B cell (primary cell): ENCODE measurements at regions not wholly inside any gene's neighbourhood (a gene's known extent, or its start where the extent isn't known, plus 50 kb on each side); places are given as distances from the start of the nearest gene placed in this dataset.

ENCODE experiments used
- ATAC-seq: fragments of 200-7000 bp; cut with Tn5 transposase; one replicate; pipeline ENCODE4 v1.10.0; 2021; ENCODE audit warnings: low read depth, mild to moderate bottlenecking, moderate number of reproducible peaks, moderate library complexity
- CTCF ChIA-PET: fragments of 350-600 bp; sonication (Branson Sonifier 250); formaldehyde crosslinking; loops from one replicate; lab custom pipeline; 2021; ENCODE audit warnings: antibody characterized with exemption, inconsistent platforms; lab: Charles Lee
- POLR2A ChIA-PET: fragments of 350-600 bp; sonication (Branson Sonifier 250); formaldehyde crosslinking; loops from one replicate; lab custom pipeline; 2021; ENCODE audit warnings: antibody characterized with exemption; lab: Charles Lee
- DNase-seq: peaks from one replicate; pipeline ENCODE4 v3.0.0; 2013
- H2AFZ ChIP-seq: 2 replicates; pipeline ENCODE4 v1.6.1; 2012; ENCODE audit warnings: mild to moderate bottlenecking, low read depth, low read length; ENCODE audit not compliant: insufficient read depth, poor library complexity, severe bottlenecking
- H3K27ac ChIP-seq, 2 donors: 1 replicate in 1 of 2; 2 replicates in 1 of 2; pipeline ENCODE4 v1.5.1; 2012 to 2013; ENCODE audit warnings: low read length in 2 of 2, mild to moderate bottlenecking in 2 of 2, moderate library complexity in 1 of 2
- H3K27me3 ChIP-seq, 4 experiments: fragments of 200-600 bp in 1 of 4; sonication (generic) in 1 of 4; replicated peaks in 1 of 4; 1 replicate in 2 of 4; 2 replicates in 2 of 4; pipeline versions ENCODE4 v1.6.1 to v1.7.0; 2013 to 2016; ENCODE audit warnings: low read length in 3 of 4, mild to moderate bottlenecking in 2 of 4, mixed read lengths in 1 of 4, moderate library complexity in 1 of 4; ENCODE audit not compliant: insufficient read depth in 4 of 4, control insufficient read depth in 3 of 4; ENCODE audit errors: control extremely low read depth in 1 of 4
- H3K36me3 ChIP-seq, 2 experiments: replicated peaks in 1 of 2; 1 replicate in 1 of 2; 2 replicates in 1 of 2; pipeline versions ENCODE4 v1.6.1 to v1.7.1; 2013; ENCODE audit warnings: low read length in 1 of 2; ENCODE audit not compliant: insufficient read depth in 2 of 2, control insufficient read depth in 1 of 2; ENCODE audit errors: control extremely low read depth in 1 of 2, extremely low read depth in 1 of 2
- H3K4me1 ChIP-seq, 2 donors: fragments of 200-600 bp in 1 of 2; sonication (generic) in 1 of 2; 1 replicate in 1 of 2; 2 replicates in 1 of 2; pipeline versions ENCODE4 v1.5.1 to v1.6.1; 2013 to 2017; ENCODE audit warnings: low read length in 2 of 2; ENCODE audit not compliant: control insufficient read depth in 2 of 2, insufficient read depth in 2 of 2
- H3K4me2 ChIP-seq: replicated peaks from 2 replicates; pipeline ENCODE3; 2012; ENCODE audit warnings: mild to moderate bottlenecking, low read depth, low read length; ENCODE audit not compliant: poor library complexity, severe bottlenecking
- H3K4me3 ChIP-seq, 5 experiments: fragments of 200-600 bp in 1 of 5; sonication (generic) in 1 of 5; 1 replicate in 3 of 5; 2 replicates in 2 of 5; pipeline versions ENCODE4 v1.5.1 to v1.7.0; 2011 to 2016; ENCODE audit warnings: low read length in 4 of 5, mild to moderate bottlenecking in 4 of 5, low read depth in 2 of 5, control low read depth in 1 of 5, moderate library complexity in 1 of 5; ENCODE audit not compliant: insufficient read depth in 1 of 5; ENCODE audit errors: control extremely low read depth in 1 of 5, extremely low read depth in 1 of 5
- H3K79me2 ChIP-seq: fragments of 200-600 bp; sonication (generic); one replicate; pipeline ENCODE4 v1.6.0; 2016; ENCODE audit warnings: low read length; ENCODE audit not compliant: control insufficient read depth, insufficient read depth
- H3K9ac ChIP-seq: fragments of 200-600 bp; sonication (generic); 2 replicates; pipeline ENCODE4 v1.6.1; 2017; ENCODE audit warnings: mild to moderate bottlenecking, low read length, moderate library complexity
- H3K9me3 ChIP-seq, 3 donors: one replicate each; pipeline versions ENCODE4 v1.6.1 to v1.7.1; 2013; ENCODE audit warnings: low read length in 2 of 3; ENCODE audit not compliant: control insufficient read depth in 2 of 3, insufficient read depth in 1 of 3; ENCODE audit errors: control extremely low read depth in 1 of 3
- H4K20me1 ChIP-seq: 2 replicates; pipeline ENCODE4 v1.6.0; 2012; ENCODE audit warnings: mild to moderate bottlenecking, low read length; ENCODE audit not compliant: insufficient read depth, control insufficient read depth, poor library complexity, severe bottlenecking
- H3K27ac Mint-ChIP-seq: one replicate; pipeline ENCODE4 v1.8.0; 2021; ENCODE audit warnings: mixed read lengths
- H3K27me3 Mint-ChIP-seq: one replicate; pipeline ENCODE4 v1.8.0; 2021; ENCODE audit warnings: mixed read lengths
- H3K4me1 Mint-ChIP-seq: one replicate; pipeline ENCODE4 v1.8.0; 2021; ENCODE audit warnings: mixed read lengths
- H3K4me3 Mint-ChIP-seq: one replicate; pipeline ENCODE4 v1.8.0; 2021; ENCODE audit warnings: mixed read lengths
- H3K9me3 Mint-ChIP-seq: one replicate; pipeline ENCODE4 v1.8.0; 2022; ENCODE audit warnings: mixed read lengths; ENCODE audit not compliant: insufficient read depth
- CTCF ChIP-seq: fragments of 200-600 bp; IDR thresholded peaks from one replicate; pipeline ENCODE4 v1.8.0; 2022; ENCODE audit warnings: antibody characterized with exemption, mild to moderate bottlenecking
- EZH2 ChIP-seq: IDR thresholded peaks from 2 replicates; pipeline ENCODE4 v1.6.1; 2012; ENCODE audit warnings: borderline replicate concordance, low read depth, mild to moderate bottlenecking, moderate library complexity, low read length; ENCODE audit not compliant: insufficient read depth, poor library complexity, severe bottlenecking
- WGBS: methylation state at CpG from one replicate; pipeline ENCODE4 v1.1.5; 2013; ENCODE audit warnings: missing lambda C conversion rate; ENCODE audit not compliant: insufficient coverage; 5-methylcytosine and 5-hydroxymethylcytosine counted together
- intact Hi-C: fragments of 100-400 bp; cut with micrococcal nuclease; formaldehyde crosslinking; loops from one replicate; pipeline ENCODE4 v1.10.0; 2022

- Mint-ChIP-seq H3K4me3 (no peak overlapping the region), H3K27me3 (no peaks in the 10 kb centered on the region), H3K27ac (no peak overlapping the region), H3K4me1 (no peaks in the 10 kb centered on the region), H3K9me3 (peaks cover 2% of the 10 kb centered on the region)
- no peak for ATAC-seq
- CTCF ChIA-PET = no interaction called here
- Histone ChIP-seq H3K79me2 (no peaks in the 10 kb centered on the region), H3K4me2 (no peak overlapping the region), H4K20me1 (no peaks in the 10 kb centered on the region), H3K4me1 (no peaks in the 10 kb centered on the region), H3K4me3 (no peak overlapping the region), H3K27me3 (no peaks in the 10 kb centered on the region), H3K36me3 (no peaks in the 10 kb centered on the region), H3K27ac (no peak overlapping the region), H3K9ac (no peak overlapping the region), H2AFZ (no peak overlapping the region), H3K9me3 (peaks cover 0 to 4% (median 1%) of the 10 kb centered on the region in 3 donors)
- POLR2A ChIA-PET = no interaction called here
- WGBS = 88% methylated on average over 1 of the region's 6 CpGs
- no peak for DNase-seq
- TF ChIP-seq CTCF = no peak
- no peak for TF ChIP-seq EZH2
- intact Hi-C loops = no loop called here
These were observed 600.5 kb upstream of the SLIT2 start for GRCh38 chr4:19650903-19651864.

- H3K27ac ChIP-seq = no peak overlapping the region
- no CpG with 5 or more reads among the region's 1 CpG for WGBS
- H3K36me3 ChIP-seq = no peaks in the 10 kb centered on the region
- Mint-ChIP-seq H3K27me3 (no peaks in the 10 kb centered on the region), H3K9me3 (peaks cover 4% of the 10 kb centered on the region), H3K4me3 (no peak overlapping the region), H3K27ac (no peak overlapping the region), H3K4me1 (no peaks in the 10 kb centered on the region)
- H3K79me2 ChIP-seq = no peaks in the 10 kb centered on the region
- H3K9me3 ChIP-seq = peaks cover 0 to 2% (median 1%) of the 10 kb centered on the region in 3 donors
- no peak for DNase-seq
- no peak overlapping the region for H3K4me2 ChIP-seq
- H3K4me1 ChIP-seq = no peaks in the 10 kb centered on the region
- TF ChIP-seq EZH2 (no peak), CTCF (no peak)
- ATAC-seq = no peak
- H3K4me3 ChIP-seq = no peak overlapping the region
- ChIA-PET POLR2A (no interaction called here), CTCF (no interaction called here)
- H3K9ac ChIP-seq = no peak overlapping the region
- H2AFZ ChIP-seq = no peak overlapping the region
- no peaks in the 10 kb centered on the region for H3K27me3 ChIP-seq
- intact Hi-C loops = no loop called here
- H4K20me1 ChIP-seq = no peaks in the 10 kb centered on the region
These were observed 606.1 kb upstream of the SLIT2 start for GRCh38 chr4:19645589-19645988.
